Calu3 (cell line): ENCODE measurements at regions not wholly inside any gene's neighbourhood (a gene's known extent, or its start where the extent isn't known, plus 50 kb on each side); places are given as distances from the start of the nearest gene placed in this dataset.

Experiments used
- BruUV-seq: library from RNA; stranded (reverse); fragments of 400-500 nt; replicated peaks from 2 replicates; lab custom pipeline; 2021; lab: Mats Ljungman, UMichigan
- CTCF ChIA-PET: fragments of 300-600 bp; sonication (Branson Sonifier 250); formaldehyde crosslinking; loops from one replicate; lab custom pipeline; 2022; ENCODE audit warnings: antibody characterized with exemption; lab: Charles Lee
- DNase-seq: peaks from one replicate; pipeline ENCODE4 v3.0.0; 2022
- H3K27ac Mint-ChIP-seq: one replicate; pipeline ENCODE4 v1.8.0; 2022; ENCODE audit warnings: mixed read lengths; ENCODE audit not compliant: unreplicated experiment
- H3K27me3 Mint-ChIP-seq: one replicate; pipeline ENCODE4 v1.8.0; 2022; ENCODE audit warnings: mixed read lengths; ENCODE audit not compliant: unreplicated experiment
- H3K36me3 Mint-ChIP-seq: one replicate; pipeline ENCODE4 v1.8.0; 2022; ENCODE audit warnings: mild to moderate bottlenecking, moderate library complexity, mixed read lengths; ENCODE audit not compliant: insufficient read depth, unreplicated experiment
- H3K4me1 Mint-ChIP-seq: one replicate; pipeline ENCODE4 v1.8.0; 2022; ENCODE audit warnings: mild to moderate bottlenecking, low read depth, mixed read lengths; ENCODE audit not compliant: unreplicated experiment
- H3K4me3 Mint-ChIP-seq: one replicate; pipeline ENCODE4 v1.8.0; 2022; ENCODE audit warnings: mild to moderate bottlenecking, low read depth, moderate library complexity, mixed read lengths; ENCODE audit not compliant: unreplicated experiment
- H3K9me3 Mint-ChIP-seq: one replicate; pipeline ENCODE4 v1.8.0; 2022; ENCODE audit warnings: low read depth, mixed read lengths; ENCODE audit not compliant: unreplicated experiment
- intact Hi-C: fragments of 100-400 bp; cut with micrococcal nuclease; formaldehyde crosslinking; loops from one replicate; pipeline ENCODE4 v1.10.0; 2022; ENCODE audit not compliant: unreplicated experiment
- TF ChIP-seq, protein P1 (sequence below): fragments of 200-600 bp; IDR thresholded peaks from one replicate; pipeline ENCODE4 v1.8.0; 2022; ENCODE audit warnings: antibody characterized with exemption; ENCODE audit not compliant: unreplicated experiment

DNA sequence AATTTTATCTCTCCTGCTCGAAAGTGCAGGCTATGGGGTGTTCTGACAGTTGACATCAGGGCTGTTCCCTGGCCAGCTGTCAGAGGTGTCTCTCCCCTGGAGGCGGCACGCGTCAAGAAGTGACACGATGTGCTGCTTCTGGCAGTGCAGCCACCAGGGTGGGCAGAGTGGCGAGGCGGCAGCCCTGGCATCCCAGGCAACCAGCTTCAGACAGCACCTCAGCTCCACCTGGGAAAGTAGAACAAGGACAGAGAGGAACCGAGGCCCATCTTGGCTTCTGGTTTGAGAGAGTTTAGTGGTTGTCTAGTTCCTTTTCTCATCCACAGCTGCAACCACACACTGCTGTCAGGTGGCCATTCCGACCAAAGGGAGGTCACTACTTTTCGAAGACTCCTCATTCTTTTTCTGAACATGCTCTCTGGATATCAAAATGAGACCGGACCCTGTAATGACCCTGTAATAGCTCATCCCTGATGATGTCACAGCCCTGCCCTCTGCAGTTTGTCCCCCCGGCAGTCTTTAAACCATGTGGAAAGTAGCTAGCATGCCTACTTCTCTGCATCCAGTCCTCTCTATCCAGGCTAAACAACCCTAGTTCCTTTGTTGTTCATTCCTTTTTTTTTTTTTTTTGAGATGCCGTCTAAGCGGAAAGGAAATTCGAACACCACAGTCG is 381.0 kb upstream of the NRP1 start:
- Mint-ChIP-seq H3K4me1 (peaks cover 9% of the 10 kb centered on the region), H3K9me3 (no peaks in the 10 kb centered on the region), H3K4me3 (no peak overlapping the region), H3K36me3 (no peaks in the 10 kb centered on the region), H3K27me3 (no peaks in the 10 kb centered on the region), H3K27ac (no peak overlapping the region)
- CTCF ChIA-PET = interaction anchor here (0.6 kb wide), 1 partner anchor 263 kb away, joined by 4 read pairs; no protein-coding TSS in a partner anchor
- no peak for DNase-seq
- intact Hi-C loops = loop anchor here (10.0 kb wide), 1 partner anchor 381 kb away; the partner anchor contains the start of gene NRP1
- BruUV-seq = no TSS peak
- TF ChIP-seq, protein P1, sequence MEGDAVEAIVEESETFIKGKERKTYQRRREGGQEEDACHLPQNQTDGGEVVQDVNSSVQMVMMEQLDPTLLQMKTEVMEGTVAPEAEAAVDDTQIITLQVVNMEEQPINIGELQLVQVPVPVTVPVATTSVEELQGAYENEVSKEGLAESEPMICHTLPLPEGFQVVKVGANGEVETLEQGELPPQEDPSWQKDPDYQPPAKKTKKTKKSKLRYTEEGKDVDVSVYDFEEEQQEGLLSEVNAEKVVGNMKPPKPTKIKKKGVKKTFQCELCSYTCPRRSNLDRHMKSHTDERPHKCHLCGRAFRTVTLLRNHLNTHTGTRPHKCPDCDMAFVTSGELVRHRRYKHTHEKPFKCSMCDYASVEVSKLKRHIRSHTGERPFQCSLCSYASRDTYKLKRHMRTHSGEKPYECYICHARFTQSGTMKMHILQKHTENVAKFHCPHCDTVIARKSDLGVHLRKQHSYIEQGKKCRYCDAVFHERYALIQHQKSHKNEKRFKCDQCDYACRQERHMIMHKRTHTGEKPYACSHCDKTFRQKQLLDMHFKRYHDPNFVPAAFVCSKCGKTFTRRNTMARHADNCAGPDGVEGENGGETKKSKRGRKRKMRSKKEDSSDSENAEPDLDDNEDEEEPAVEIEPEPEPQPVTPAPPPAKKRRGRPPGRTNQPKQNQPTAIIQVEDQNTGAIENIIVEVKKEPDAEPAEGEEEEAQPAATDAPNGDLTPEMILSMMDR = no peak

DNA sequence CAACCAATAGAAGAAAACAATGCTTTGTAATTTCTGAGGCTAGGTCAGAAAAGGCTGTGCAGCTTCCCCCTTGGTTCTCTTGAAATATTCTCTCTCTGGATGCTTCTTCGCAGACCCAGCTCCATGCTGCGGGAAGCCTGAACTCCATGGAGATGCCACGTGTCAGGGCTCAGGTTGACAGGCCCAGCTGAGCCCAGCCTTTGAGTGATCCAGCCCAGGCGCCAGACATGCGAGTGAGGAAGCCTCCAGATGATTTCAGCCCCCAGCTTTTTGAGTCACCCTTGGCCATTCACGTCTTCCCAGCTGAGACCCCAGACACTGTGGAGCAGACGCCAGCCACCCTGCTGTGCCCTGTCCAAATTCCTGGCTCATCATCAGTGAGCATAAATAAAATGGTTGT is 378.4 kb upstream of the NRP1 start:
- no peaks in the 10 kb centered on the region for H3K27me3 Mint-ChIP-seq
- intact Hi-C loops = loop anchor here (10.0 kb wide), 1 partner anchor 378 kb away; the partner anchor contains the start of gene NRP1
- no peaks in the 10 kb centered on the region for H3K36me3 Mint-ChIP-seq
- no TSS peak for BruUV-seq
- CTCF ChIA-PET = no interaction called here
- H3K27ac Mint-ChIP-seq = no peak overlapping the region
- no peak overlapping the region for H3K4me3 Mint-ChIP-seq
- no peaks in the 10 kb centered on the region for H3K9me3 Mint-ChIP-seq
- DNase-seq = no peak
- H3K4me1 Mint-ChIP-seq = peaks cover 9% of the 10 kb centered on the region
- TF ChIP-seq, protein P1 = no peak

DNA sequence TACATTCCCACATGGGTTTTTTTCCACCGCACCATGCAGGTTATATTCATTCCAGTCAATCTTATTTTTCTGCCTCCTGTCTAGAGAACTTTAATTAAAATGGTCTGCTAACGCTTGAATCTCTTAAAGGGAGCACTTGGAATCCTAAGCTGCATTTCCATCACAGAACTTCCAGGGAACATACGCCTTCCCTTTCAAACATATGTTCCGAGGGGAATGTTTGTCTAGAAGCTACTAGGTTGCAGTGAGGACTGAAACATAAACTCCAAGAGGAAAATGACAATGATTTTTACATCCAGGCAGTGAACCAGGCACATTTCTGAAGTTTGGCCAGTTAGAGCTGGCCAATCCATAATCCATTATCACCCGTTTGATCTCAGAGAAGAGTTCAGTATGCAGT is 375.5 kb upstream of the NRP1 start:
- H3K27ac Mint-ChIP-seq = no peak overlapping the region
- CTCF ChIA-PET = no interaction called here
- BruUV-seq = no TSS peak
- intact Hi-C loops = loop anchor here (10.0 kb wide), 1 partner anchor 375 kb away; the partner anchor contains the start of gene NRP1
- H3K27me3 Mint-ChIP-seq = no peaks in the 10 kb centered on the region
- H3K4me3 Mint-ChIP-seq = no peak overlapping the region
- no peaks in the 10 kb centered on the region for H3K9me3 Mint-ChIP-seq
- H3K36me3 Mint-ChIP-seq = no peaks in the 10 kb centered on the region
- DNase-seq = no peak
- TF ChIP-seq, protein P1 = no peak
- no peaks in the 10 kb centered on the region for H3K4me1 Mint-ChIP-seq

DNA sequence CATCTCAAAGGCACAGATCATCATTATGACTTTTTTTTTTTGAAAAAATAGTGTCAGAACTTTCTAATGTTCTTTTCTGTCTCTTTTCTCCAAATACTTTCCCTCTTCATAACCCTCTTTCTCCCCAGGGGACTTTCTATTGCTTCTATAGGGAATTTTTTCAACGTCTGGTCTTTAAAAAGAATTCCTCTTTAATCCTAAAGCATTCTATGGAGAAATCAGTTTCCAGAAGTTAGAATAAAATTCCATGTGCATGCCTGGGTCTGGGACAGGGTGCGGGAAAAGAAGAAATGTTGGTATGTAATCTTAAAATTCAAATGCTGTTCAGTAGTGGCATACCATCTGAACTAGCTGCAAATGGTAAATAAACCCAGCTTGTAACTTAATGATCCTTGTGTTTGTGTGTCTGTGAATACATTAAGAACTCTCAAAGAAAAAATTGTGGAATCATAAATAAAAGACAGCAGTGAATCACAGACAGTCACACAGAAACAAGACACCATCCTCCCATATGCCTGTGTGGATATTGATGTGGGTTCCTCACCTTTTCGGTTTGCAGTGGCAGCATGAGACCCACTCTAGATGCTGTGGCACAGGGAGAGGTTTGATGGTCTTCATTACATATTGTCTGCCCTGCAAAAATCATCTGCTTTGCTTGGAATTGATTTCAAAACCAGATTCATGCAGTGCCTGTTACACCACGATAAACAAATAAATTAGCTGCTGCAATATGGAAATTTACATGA is 374.7 kb upstream of the NRP1 start:
- Mint-ChIP-seq H3K9me3 (no peaks in the 10 kb centered on the region), H3K4me3 (no peak overlapping the region), H3K36me3 (no peaks in the 10 kb centered on the region), H3K27me3 (no peaks in the 10 kb centered on the region), H3K27ac (no peak overlapping the region), H3K4me1 (no peaks in the 10 kb centered on the region)
- TF ChIP-seq, protein P1 = no peak
- intact Hi-C loops = no loop called here
- no TSS peak for BruUV-seq
- DNase-seq = no peak
- CTCF ChIA-PET = no interaction called here
